ENCODE measurements at regions not wholly inside any gene's neighbourhood (a gene's known extent, or its start where the extent isn't known, plus 50 kb on each side); places are given as distances from the start of the nearest gene placed in this dataset.
"Not testable (repeated sequence)": the region's sequence is repeated elsewhere in the genome, so short reads cannot be mapped to it uniquely, and the experiment has no call there.

- no peak for DNase-seq (ENCODE audit: low spot score)
These were observed 53.0 kb upstream of the CA12 start for GRCh38 chr15:63434576-63435186.

- no peak for DNase-seq (ENCODE audit: low spot score)
These were observed 53.7 kb upstream of the CA12 start for GRCh38 chr15:63435204-63435820.

GRCh38 chr15:63436341-63436740 lies 54.7 kb upstream of the CA12 start:
- no peak for DNase-seq (ENCODE audit: low spot score)

GRCh38 chr15:63436872-63437375 lies 55.3 kb upstream of the CA12 start:
- DNase-seq (ENCODE audit: low spot score): peak; percentile 66

- peak; percentile 42 for DNase-seq (ENCODE audit: low spot score)
These were observed 58.1 kb upstream of the CA12 start for GRCh38 chr15:63439536-63440264.

GRCh38 chr15:63440265-63440648 lies 58.6 kb upstream of the CA12 start:
- DNase-seq (ENCODE audit: low spot score): no peak

GRCh38 chr15:63440756-63441155 lies 59.1 kb upstream of the CA12 start:
- no peak for DNase-seq (ENCODE audit: low spot score)

- DNase-seq (ENCODE audit: low spot score): no peak
These were observed 59.6 kb upstream of the CA12 start for GRCh38 chr15:63441266-63441665.

GRCh38 chr15:63442080-63442479 lies 60.4 kb upstream of the CA12 start:
- no peak for DNase-seq (ENCODE audit: low spot score)

GRCh38 chr15:63444611-63445010 lies 59.8 kb upstream of the USP3 start:
- DNase-seq (ENCODE audit: low spot score): no peak

GRCh38 chr15:63446255-63446654 lies 58.1 kb upstream of the USP3 start:
- no peak for DNase-seq (ENCODE audit: low spot score)

- DNase-seq (ENCODE audit: low spot score): no peak
These were observed 57.2 kb upstream of the USP3 start for GRCh38 chr15:63447017-63447676.

GRCh38 chr15:63448266-63448665 lies 56.1 kb upstream of the USP3 start:
- DNase-seq (ENCODE audit: low spot score): no peak

- not testable (repeated sequence) for DNase-seq (ENCODE audit: low spot score)
These were observed 55.4 kb upstream of the USP3 start for GRCh38 chr15:63448872-63449555.

- no peak for DNase-seq (ENCODE audit: low spot score)
These were observed 54.7 kb upstream of the USP3 start for GRCh38 chr15:63449731-63450130.

- no peak for DNase-seq (ENCODE audit: low spot score)
These were observed 53.5 kb upstream of the USP3 start for GRCh38 chr15:63450884-63451225.

GRCh38 chr15:63451671-63452315 lies 52.6 kb upstream of the USP3 start:
- DNase-seq (ENCODE audit: low spot score): no peak

GRCh38 chr15:63452552-63453136 lies 51.7 kb upstream of the USP3 start:
- DNase-seq (ENCODE audit: low spot score): no peak

- DNase-seq (ENCODE audit: low spot score): no peak
These were observed 51.0 kb upstream of the USP3 start for GRCh38 chr15:63453186-63453905.

GRCh38 chr15:63454503-63455211 lies 49.7 kb upstream of the USP3 start:
- no peak for DNase-seq (ENCODE audit: low spot score)

Measured in A172 (cell line).